Inferior parietal cortex (tissue), 1 donor: ENCODE measurements at regions not wholly inside any gene's neighbourhood (a gene's known extent, or its start where the extent isn't known, plus 50 kb on each side); places are given as distances from the start of the nearest gene placed in this dataset.
"Not testable (repeated sequence)": the region's sequence is repeated elsewhere in the genome, so short reads cannot be mapped to it uniquely, and the experiment has no call there.

ENCODE experiments used
- DNase-seq: peaks from one replicate; pipeline ENCODE4 v3.0.0-alpha.2; 2016; ENCODE audit errors: extremely low spot score

GRCh38 chr3:109656225-109656624, 318.9 kb upstream of the DPPA4 start:
- no peak for DNase-seq

GRCh38 chr3:109678600-109678999, 341.3 kb upstream of the DPPA4 start:
- no peak for DNase-seq

- no peak for DNase-seq
Measured at GRCh38 chr3:109679664-109680063, 342.3 kb upstream of the DPPA4 start.

GRCh38 chr3:109683746-109684145, 346.4 kb upstream of the DPPA4 start:
- no peak for DNase-seq

GRCh38 chr3:109685084-109686079, 348.0 kb upstream of the DPPA4 start:
- DNase-seq, result peak; percentile 47

- no peak for DNase-seq
Measured at GRCh38 chr3:109687626-109688025, 350.3 kb upstream of the DPPA4 start.

- DNase-seq, result no peak
Measured at GRCh38 chr3:109696932-109697331, 359.6 kb upstream of the DPPA4 start.

- DNase-seq, result no peak
Measured at GRCh38 chr3:109702252-109702651, 364.9 kb upstream of the DPPA4 start.

- no peak for DNase-seq
Measured at GRCh38 chr3:109702976-109703375, 365.6 kb upstream of the DPPA4 start.

- DNase-seq, result not testable (repeated sequence)
Measured at GRCh38 chr3:109705133-109705532, 367.8 kb upstream of the DPPA4 start.

GRCh38 chr3:109707617-109708016, 370.3 kb upstream of the DPPA4 start:
- DNase-seq, result no peak

- DNase-seq, result no peak
Measured at GRCh38 chr3:109713288-109713687, 375.9 kb upstream of the DPPA4 start.

- no peak for DNase-seq
Measured at GRCh38 chr3:109715707-109716106, 378.4 kb upstream of the DPPA4 start.

GRCh38 chr3:109718850-109719249, 381.5 kb upstream of the DPPA4 start:
- no peak for DNase-seq

- DNase-seq, result no peak
Measured at GRCh38 chr3:109728861-109729494, 391.6 kb upstream of the DPPA4 start.

GRCh38 chr3:109731639-109732473, 394.5 kb upstream of the DPPA4 start:
- DNase-seq, result peak; percentile 75

- no peak for DNase-seq
Measured at GRCh38 chr3:109743981-109744380, 406.6 kb upstream of the DPPA4 start.

GRCh38 chr3:109772520-109772919, 435.2 kb upstream of the DPPA4 start:
- DNase-seq, result no peak

GRCh38 chr3:109774108-109774507, 436.8 kb upstream of the DPPA4 start:
- no peak for DNase-seq

- no peak for DNase-seq
Measured at GRCh38 chr3:109784285-109784684, 446.9 kb upstream of the DPPA4 start.

- no peak for DNase-seq
Measured at GRCh38 chr3:109784852-109785631, 447.7 kb upstream of the DPPA4 start.
